Astrocyte (in vitro differentiated cells and primary cell): ENCODE measurements at regions not wholly inside any gene's neighbourhood (a gene's known extent, or its start where the extent isn't known, plus 50 kb on each side); places are given as distances from the start of the nearest gene placed in this dataset.

Experiments
- DNase-seq: peaks from one replicate; pipeline ENCODE4 v3.0.0-alpha.2; 2010; ENCODE audit warnings: low read depth
- FAIRE-seq: peaks from 2 replicates; lab custom pipeline; 2011; peaks lifted over from hg19 to GRCh38; lab: Jason Lieb, UNC
- H2AFZ ChIP-seq: 2 replicates; pipeline ENCODE4 v1.6.0; 2012; ENCODE audit warnings: low read depth, low read length, inconsistent platforms
- H3K27ac ChIP-seq: 2 replicates; pipeline ENCODE4 v1.5.1; 2011; ENCODE audit warnings: low read depth, low read length, inconsistent platforms
- H3K27me3 ChIP-seq: 2 replicates; pipeline ENCODE4 v1.6.0; 2011; ENCODE audit warnings: low read length, inconsistent platforms; ENCODE audit not compliant: insufficient read depth
- H3K36me3 ChIP-seq: 2 replicates; pipeline ENCODE4 v1.5.1; 2011; ENCODE audit warnings: low read length, inconsistent platforms; ENCODE audit not compliant: insufficient read depth
- H3K4me1 ChIP-seq: 2 replicates; pipeline ENCODE4 v1.5.1; 2011; ENCODE audit warnings: low read length, inconsistent platforms; ENCODE audit not compliant: insufficient read depth
- H3K4me2 ChIP-seq: 2 replicates; pipeline ENCODE4 v1.6.0; 2012; ENCODE audit warnings: low read length, inconsistent platforms
- H3K4me3 ChIP-seq: 2 replicates; pipeline ENCODE4 v1.5.1; 2011; ENCODE audit warnings: low read depth, mild to moderate bottlenecking, low read length, inconsistent platforms; ENCODE audit not compliant: insufficient read depth
- H3K79me2 ChIP-seq: 2 replicates; pipeline ENCODE4 v1.6.0; 2012; ENCODE audit warnings: mild to moderate bottlenecking, low read length, inconsistent platforms; ENCODE audit not compliant: insufficient read depth
- H3K9ac ChIP-seq: 2 replicates; pipeline ENCODE4 v1.6.0; 2012; ENCODE audit warnings: mild to moderate bottlenecking, low read length, inconsistent platforms
- H3K9me3 ChIP-seq: 2 replicates; pipeline ENCODE4 v1.5.1; 2012; ENCODE audit warnings: low read depth, mild to moderate bottlenecking, low read length, inconsistent platforms; ENCODE audit not compliant: insufficient read depth
- H4K20me1 ChIP-seq: 2 replicates; pipeline ENCODE4 v1.6.0; 2012; ENCODE audit warnings: low read length, inconsistent platforms; ENCODE audit not compliant: insufficient read depth
- H3K27ac Mint-ChIP-seq: one replicate; pipeline ENCODE4 v1.8.0; 2021; ENCODE audit warnings: mild to moderate bottlenecking, mixed read lengths; ENCODE audit not compliant: unreplicated experiment
- H3K27me3 Mint-ChIP-seq: one replicate; pipeline ENCODE4 v1.8.0; 2021; ENCODE audit warnings: low read depth, mixed read lengths; ENCODE audit not compliant: unreplicated experiment
- H3K36me3 Mint-ChIP-seq: one replicate; pipeline ENCODE4 v1.8.0; 2021; ENCODE audit warnings: low read depth, mixed read lengths; ENCODE audit not compliant: unreplicated experiment
- H3K4me1 Mint-ChIP-seq: one replicate; pipeline ENCODE4 v1.8.0; 2021; ENCODE audit warnings: low read depth, mixed read lengths; ENCODE audit not compliant: unreplicated experiment
- H3K4me3 Mint-ChIP-seq: one replicate; pipeline ENCODE4 v1.8.0; 2021; ENCODE audit warnings: mild to moderate bottlenecking, moderate library complexity, mixed read lengths; ENCODE audit not compliant: unreplicated experiment
- H3K9me3 Mint-ChIP-seq: one replicate; pipeline ENCODE4 v1.8.0; 2021; ENCODE audit warnings: mild to moderate bottlenecking, mixed read lengths; ENCODE audit not compliant: unreplicated experiment
- CTCF ChIP-seq: IDR thresholded peaks from 2 replicates; pipeline ENCODE4 v1.5.1; 2011; ENCODE audit warnings: low read depth, mild to moderate bottlenecking, inconsistent platforms, low read length, moderate library complexity; ENCODE audit not compliant: insufficient read depth
- EZH2 ChIP-seq: IDR thresholded peaks from 2 replicates; pipeline ENCODE4 v1.6.1; 2012; ENCODE audit warnings: mild to moderate bottlenecking, low read length, inconsistent platforms; ENCODE audit not compliant: insufficient read depth

GRCh38 chr1:38448893-38449292, 402.3 kb upstream of the POU3F1 start:
- no peaks in the 10 kb centered on the region for H3K79me2 ChIP-seq
- H3K9me3 ChIP-seq, result no peaks in the 10 kb centered on the region
- DNase-seq (no peak), FAIRE-seq (no peak)
- Mint-ChIP-seq H3K27ac (peak overlapping the region; percentile 49), H3K4me3 (no peak overlapping the region), H3K9me3 (no peaks in the 10 kb centered on the region), H3K27me3 (peaks cover 8% of the 10 kb centered on the region), H3K4me1 (peaks cover 43% of the 10 kb centered on the region), H3K36me3 (no peaks in the 10 kb centered on the region)
- H2AFZ ChIP-seq, result no peak overlapping the region
- no peaks in the 10 kb centered on the region for H3K27me3 ChIP-seq
- no peak overlapping the region for H3K4me2 ChIP-seq
- TF ChIP-seq EZH2 (no peak), CTCF (no peak)
- H4K20me1 ChIP-seq, result no peaks in the 10 kb centered on the region
- no peak overlapping the region for H3K9ac ChIP-seq
- no peak overlapping the region for H3K27ac ChIP-seq
- H3K4me1 ChIP-seq, result peaks cover 51% of the 10 kb centered on the region
- no peak overlapping the region for H3K4me3 ChIP-seq
- no peaks in the 10 kb centered on the region for H3K36me3 ChIP-seq

GRCh38 chr1:38446936-38447335, 400.3 kb upstream of the POU3F1 start:
- Histone ChIP-seq H4K20me1 (no peaks in the 10 kb centered on the region), H3K27me3 (no peaks in the 10 kb centered on the region), H3K79me2 (no peaks in the 10 kb centered on the region), H3K9me3 (no peaks in the 10 kb centered on the region), H3K9ac (no peak overlapping the region), H3K36me3 (no peaks in the 10 kb centered on the region), H3K4me3 (no peak overlapping the region), H3K27ac (no peak overlapping the region), H3K4me1 (peaks cover 47% of the 10 kb centered on the region), H2AFZ (no peak overlapping the region), H3K4me2 (no peak overlapping the region)
- DNase-seq (no peak), FAIRE-seq (no peak)
- TF ChIP-seq CTCF (no peak), EZH2 (no peak)
- peaks cover 2% of the 10 kb centered on the region for H3K9me3 Mint-ChIP-seq
- peak overlapping the region; percentile 63 for H3K27ac Mint-ChIP-seq
- H3K4me3 Mint-ChIP-seq, result no peak overlapping the region
- peaks cover 8% of the 10 kb centered on the region for H3K27me3 Mint-ChIP-seq
- no peaks in the 10 kb centered on the region for H3K36me3 Mint-ChIP-seq
- peaks cover 35% of the 10 kb centered on the region for H3K4me1 Mint-ChIP-seq

- H3K27ac Mint-ChIP-seq, result peak overlapping the region; percentile 35
- H3K4me3 Mint-ChIP-seq, result no peak overlapping the region
These were observed 398.3 kb upstream of the POU3F1 start for GRCh38 chr1:38444770-38445442.

More at GRCh38 chr1:38444770-38445442, 398.3 kb upstream of the POU3F1 start:
- Histone ChIP-seq H2AFZ (peak overlapping the region; percentile 61), H3K36me3 (no peaks in the 10 kb centered on the region), H3K4me2 (peak overlapping the region; percentile 83), H3K9me3 (no peaks in the 10 kb centered on the region), H3K9ac (peak overlapping the region; percentile 59), H3K4me3 (peak overlapping the region; percentile 26), H4K20me1 (no peaks in the 10 kb centered on the region), H3K27ac (peak overlapping the region; percentile 65), H3K27me3 (no peaks in the 10 kb centered on the region), H3K79me2 (no peaks in the 10 kb centered on the region), H3K4me1 (peaks cover 29% of the 10 kb centered on the region)
- H3K9me3 Mint-ChIP-seq, result peaks cover 2% of the 10 kb centered on the region
- TF ChIP-seq EZH2, result no peak
- TF ChIP-seq CTCF, result no peak
- no peaks in the 10 kb centered on the region for H3K36me3 Mint-ChIP-seq
- peaks cover 8% of the 10 kb centered on the region for H3K27me3 Mint-ChIP-seq
- peaks cover 22% of the 10 kb centered on the region for H3K4me1 Mint-ChIP-seq
- DNase-seq, result no peak
- no peak for FAIRE-seq
